ENCODE measurements at regions not wholly inside any gene's neighbourhood (a gene's known extent, or its start where the extent isn't known, plus 50 kb on each side); places are given as distances from the start of the nearest gene placed in this dataset.

GRCh38 chr6:132969196-132969595 lies 154.8 kb downstream of the RPS12 start:
- TF ChIP-seq, protein P1, sequence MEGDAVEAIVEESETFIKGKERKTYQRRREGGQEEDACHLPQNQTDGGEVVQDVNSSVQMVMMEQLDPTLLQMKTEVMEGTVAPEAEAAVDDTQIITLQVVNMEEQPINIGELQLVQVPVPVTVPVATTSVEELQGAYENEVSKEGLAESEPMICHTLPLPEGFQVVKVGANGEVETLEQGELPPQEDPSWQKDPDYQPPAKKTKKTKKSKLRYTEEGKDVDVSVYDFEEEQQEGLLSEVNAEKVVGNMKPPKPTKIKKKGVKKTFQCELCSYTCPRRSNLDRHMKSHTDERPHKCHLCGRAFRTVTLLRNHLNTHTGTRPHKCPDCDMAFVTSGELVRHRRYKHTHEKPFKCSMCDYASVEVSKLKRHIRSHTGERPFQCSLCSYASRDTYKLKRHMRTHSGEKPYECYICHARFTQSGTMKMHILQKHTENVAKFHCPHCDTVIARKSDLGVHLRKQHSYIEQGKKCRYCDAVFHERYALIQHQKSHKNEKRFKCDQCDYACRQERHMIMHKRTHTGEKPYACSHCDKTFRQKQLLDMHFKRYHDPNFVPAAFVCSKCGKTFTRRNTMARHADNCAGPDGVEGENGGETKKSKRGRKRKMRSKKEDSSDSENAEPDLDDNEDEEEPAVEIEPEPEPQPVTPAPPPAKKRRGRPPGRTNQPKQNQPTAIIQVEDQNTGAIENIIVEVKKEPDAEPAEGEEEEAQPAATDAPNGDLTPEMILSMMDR (IDR thresholded peaks at IDR 0.05; ENCODE audit: poor library complexity) = no peak
- TF ChIP-seq EZH2 (IDR thresholded peaks at IDR 0.05; ENCODE audit: borderline replicate concordance) (no peak), EZH2phosphoT487 (IDR thresholded peaks at IDR 0.05; ENCODE audit: low read depth, severe bottlenecking, unreplicated experiment) (no peak)
